H9 (cell line): ENCODE measurements at regions not wholly inside any gene's neighbourhood (a gene's known extent, or its start where the extent isn't known, plus 50 kb on each side); places are given as distances from the start of the nearest gene placed in this dataset.

ENCODE experiments used
- DNase-seq: peaks from one replicate; pipeline ENCODE4 v3.0.0-alpha.2; 2017
- H2AFZ ChIP-seq: one replicate; pipeline ENCODE4 v1.6.1; 2013; ENCODE audit warnings: mild to moderate bottlenecking, low read length, control low read depth, moderate library complexity
- H2AK5ac ChIP-seq: 2 replicates; pipeline ENCODE4 v1.6.1; 2013; ENCODE audit warnings: low read length, control low read depth, mixed read lengths; ENCODE audit not compliant: insufficient read length
- H2BK120ac ChIP-seq: one replicate; pipeline ENCODE4 v1.6.1; 2013; ENCODE audit warnings: low read depth, mild to moderate bottlenecking, low read length, control low read depth, inconsistent platforms; ENCODE audit not compliant: poor library complexity, severe bottlenecking
- H2BK12ac ChIP-seq: 2 replicates; pipeline ENCODE4 v1.6.1; 2013; ENCODE audit warnings: low read length, control low read depth, mixed read lengths, low read depth; ENCODE audit not compliant: insufficient read length
- H2BK15ac ChIP-seq: 2 replicates; pipeline ENCODE4 v1.6.1; 2013; ENCODE audit warnings: low read depth, low read length, control low read depth
- H2BK20ac ChIP-seq: one replicate; pipeline ENCODE4 v1.6.1; 2013; ENCODE audit warnings: low read depth, mild to moderate bottlenecking, low read length, control low read depth, inconsistent platforms; ENCODE audit not compliant: poor library complexity, severe bottlenecking
- H2BK5ac ChIP-seq: 2 replicates; pipeline ENCODE4 v1.6.1; 2013; ENCODE audit warnings: low read length, control low read depth, mixed read lengths; ENCODE audit not compliant: insufficient read length
- H3K14ac ChIP-seq: 2 replicates; pipeline ENCODE4 v1.6.1; 2013; ENCODE audit warnings: low read length, control low read depth; ENCODE audit not compliant: insufficient read depth
- H3K18ac ChIP-seq: 2 replicates; pipeline ENCODE4 v1.6.1; 2013; ENCODE audit warnings: low read depth, mild to moderate bottlenecking, mixed read lengths, low read length, control low read depth; ENCODE audit not compliant: insufficient read length
- H3K23ac ChIP-seq: 2 replicates; pipeline ENCODE4 v1.6.1; 2013; ENCODE audit warnings: low read length, control low read depth, mixed read lengths, low read depth; ENCODE audit not compliant: insufficient read length
- H3K23me2 ChIP-seq: 2 replicates; pipeline ENCODE4 v1.6.1; 2013; ENCODE audit warnings: low read depth, mild to moderate bottlenecking, mixed read lengths, low read length, control low read depth; ENCODE audit not compliant: insufficient read length, poor library complexity, severe bottlenecking
- H3K27ac ChIP-seq: 2 replicates; pipeline ENCODE4 v1.5.1; 2013; ENCODE audit warnings: low read length, control low read depth, mixed read lengths, low read depth; ENCODE audit not compliant: insufficient read length
- H3K27me3 ChIP-seq: 2 replicates; pipeline ENCODE4 v1.6.1; 2013; ENCODE audit warnings: low read length, control low read depth, inconsistent platforms; ENCODE audit not compliant: insufficient read depth
- H3K4ac ChIP-seq: 2 replicates; pipeline ENCODE4 v1.6.1; 2013; ENCODE audit warnings: low read depth, mild to moderate bottlenecking, control low read depth, inconsistent platforms, low read length, moderate library complexity
- H3K4me1 ChIP-seq: 2 replicates; pipeline ENCODE4 v1.6.1; 2013; ENCODE audit warnings: low read length, control low read depth, inconsistent platforms; ENCODE audit not compliant: insufficient read depth
- H3K4me2 ChIP-seq: 2 replicates; pipeline ENCODE4 v1.6.1; 2013; ENCODE audit warnings: low read length, control low read depth, mixed read lengths; ENCODE audit not compliant: insufficient read length, insufficient read depth
- H3K56ac ChIP-seq: 2 replicates; pipeline ENCODE4 v1.6.1; 2013; ENCODE audit warnings: low read depth, mild to moderate bottlenecking, mixed read lengths, low read length, control low read depth; ENCODE audit not compliant: insufficient read length
- H3K79me1 ChIP-seq: 2 replicates; pipeline ENCODE4 v1.6.1; 2013; ENCODE audit warnings: low read depth, mild to moderate bottlenecking, moderate library complexity, low read length, control low read depth, inconsistent platforms; ENCODE audit not compliant: insufficient read depth, poor library complexity, severe bottlenecking
- H3K79me2 ChIP-seq: 2 replicates; pipeline ENCODE4 v1.6.1; 2013; ENCODE audit warnings: low read length, control low read depth, inconsistent platforms; ENCODE audit not compliant: insufficient read depth
- H3K9ac ChIP-seq: 2 replicates; pipeline ENCODE4 v1.6.1; 2013; ENCODE audit warnings: low read length, control low read depth, mixed read lengths; ENCODE audit not compliant: insufficient read length; ENCODE audit errors: extremely low read depth
- H3K9me3 ChIP-seq: one replicate; pipeline ENCODE4 v1.6.1; 2013; ENCODE audit warnings: low read depth, low read length, inconsistent platforms; ENCODE audit not compliant: control insufficient read depth
- H3T11ph ChIP-seq: one replicate; pipeline ENCODE4 v1.6.1; 2013; ENCODE audit warnings: mild to moderate bottlenecking, low read length, control low read depth, inconsistent platforms
- H4K20me1 ChIP-seq: one replicate; pipeline ENCODE4 v1.6.1; 2013; ENCODE audit not compliant: control insufficient read depth, insufficient read length, insufficient read depth
- H4K5ac ChIP-seq: 2 replicates; pipeline ENCODE4 v1.6.1; 2013; ENCODE audit warnings: low read depth, mild to moderate bottlenecking, mixed read lengths, low read length, control low read depth; ENCODE audit not compliant: insufficient read length
- H4K8ac ChIP-seq: replicated peaks from 2 replicates; pipeline ENCODE4 v1.6.1; 2013; ENCODE audit warnings: low read length, control low read depth, mixed read lengths, low read depth; ENCODE audit not compliant: insufficient read length
- H4K91ac ChIP-seq: 2 replicates; pipeline ENCODE4 v1.6.1; 2013; ENCODE audit warnings: low read depth, mild to moderate bottlenecking, moderate library complexity, mixed read lengths, low read length, control low read depth; ENCODE audit not compliant: insufficient read length
- H3K27ac Mint-ChIP-seq, 3 experiments: 2 replicates in 2 of 3; 3 replicates in 1 of 3; pipeline ENCODE4 v1.8.0; 2020 to 2021; ENCODE audit warnings: mixed read lengths in 3 of 3, mild to moderate bottlenecking in 1 of 3, moderate library complexity in 1 of 3
- H3K27me3 Mint-ChIP-seq: 2 replicates; pipeline ENCODE4 v1.8.0; 2021; ENCODE audit warnings: low read depth, mild to moderate bottlenecking, moderate library complexity, mixed read lengths
- H3K36me3 Mint-ChIP-seq, 3 experiments: 2 replicates in 2 of 3; 3 replicates in 1 of 3; pipeline ENCODE4 v1.8.0; 2020 to 2021; ENCODE audit warnings: low read depth in 3 of 3, mixed read lengths in 3 of 3; ENCODE audit not compliant: insufficient read depth in 1 of 3
- H3K4me1 Mint-ChIP-seq, 2 experiments: 2 replicates each; pipeline ENCODE4 v1.8.0; 2020; ENCODE audit warnings: mixed read lengths in 2 of 2
- H3K4me3 Mint-ChIP-seq, 2 experiments: 2 replicates in 1 of 2; 3 replicates in 1 of 2; pipeline ENCODE4 v1.8.0; 2020 to 2021; ENCODE audit warnings: mild to moderate bottlenecking in 2 of 2, mixed read lengths in 2 of 2, moderate library complexity in 1 of 2
- H3K9me3 Mint-ChIP-seq, 2 experiments: 2 replicates in 1 of 2; 3 replicates in 1 of 2; pipeline ENCODE4 v1.8.0; 2020; ENCODE audit warnings: mild to moderate bottlenecking in 2 of 2, mixed read lengths in 2 of 2, moderate library complexity in 1 of 2
- WGBS: extraction: QIAGEN DNeasy Blood & Tissue Kit; methylation state at CpG from one replicate; pipeline ENCODE4 v1.1.7; 2013; ENCODE audit warnings: missing lambda C conversion rate, low lambda C conversion rate, mixed read lengths; ENCODE audit not compliant: insufficient read length; ENCODE audit errors: extremely low coverage; 5-methylcytosine and 5-hydroxymethylcytosine counted together
- TF ChIP-seq, protein P1 (sequence below): fragments of 200-600 bp; sonication (generic); conservative IDR thresholded peaks from 3 replicates; pipeline ENCODE4 v1.8.0; 2021; ENCODE audit warnings: antibody characterized with exemption, mild to moderate bottlenecking

GRCh38 chr2:123015186-123015585, 1009.9 kb upstream of the CNTNAP5 start:
- Mint-ChIP-seq H3K4me3 (no peak overlapping the region), H3K27ac (no peak overlapping the region), H3K9me3 (peaks cover 4 to 8% of the 10 kb centered on the region in 2 experiments; a peak in 3 of 5 replicates), H3K36me3 (peaks cover 3 to 10% (median 10%) of the 10 kb centered on the region in 3 experiments; a peak in 6 of 7 replicates), H3K4me1 (no peaks in the 10 kb centered on the region), H3K27me3 (no peaks in the 10 kb centered on the region)
- no CpG with 5 or more reads among the region's 2 CpGs for WGBS
- Histone ChIP-seq H4K8ac (no peak overlapping the region), H3K18ac (no peak overlapping the region), H2AFZ (no peak overlapping the region), H3K4ac (no peak overlapping the region), H2AK5ac (no peak overlapping the region), H3K79me2 (no peaks in the 10 kb centered on the region), H3K23ac (no peak overlapping the region), H4K91ac (no peak overlapping the region), H3K79me1 (no peaks in the 10 kb centered on the region), H3K9ac (no peak overlapping the region), H2BK120ac (no peak overlapping the region), H3K4me2 (no peak overlapping the region), H3K27me3 (no peaks in the 10 kb centered on the region), H4K5ac (no peak overlapping the region), H3K27ac (no peak overlapping the region), H3K56ac (no peak overlapping the region), H4K20me1 (no peaks in the 10 kb centered on the region), H3K23me2 (no peaks in the 10 kb centered on the region), H3K14ac (no peak overlapping the region), H3T11ph (no peak overlapping the region), H2BK15ac (no peak overlapping the region), H3K9me3 (no peaks in the 10 kb centered on the region), H2BK12ac (no peak overlapping the region), H3K4me1 (no peaks in the 10 kb centered on the region), H2BK5ac (no peak overlapping the region), H2BK20ac (no peak overlapping the region)
- DNase-seq: no peak
- TF ChIP-seq, protein P1, sequence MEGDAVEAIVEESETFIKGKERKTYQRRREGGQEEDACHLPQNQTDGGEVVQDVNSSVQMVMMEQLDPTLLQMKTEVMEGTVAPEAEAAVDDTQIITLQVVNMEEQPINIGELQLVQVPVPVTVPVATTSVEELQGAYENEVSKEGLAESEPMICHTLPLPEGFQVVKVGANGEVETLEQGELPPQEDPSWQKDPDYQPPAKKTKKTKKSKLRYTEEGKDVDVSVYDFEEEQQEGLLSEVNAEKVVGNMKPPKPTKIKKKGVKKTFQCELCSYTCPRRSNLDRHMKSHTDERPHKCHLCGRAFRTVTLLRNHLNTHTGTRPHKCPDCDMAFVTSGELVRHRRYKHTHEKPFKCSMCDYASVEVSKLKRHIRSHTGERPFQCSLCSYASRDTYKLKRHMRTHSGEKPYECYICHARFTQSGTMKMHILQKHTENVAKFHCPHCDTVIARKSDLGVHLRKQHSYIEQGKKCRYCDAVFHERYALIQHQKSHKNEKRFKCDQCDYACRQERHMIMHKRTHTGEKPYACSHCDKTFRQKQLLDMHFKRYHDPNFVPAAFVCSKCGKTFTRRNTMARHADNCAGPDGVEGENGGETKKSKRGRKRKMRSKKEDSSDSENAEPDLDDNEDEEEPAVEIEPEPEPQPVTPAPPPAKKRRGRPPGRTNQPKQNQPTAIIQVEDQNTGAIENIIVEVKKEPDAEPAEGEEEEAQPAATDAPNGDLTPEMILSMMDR: no peak
